Lower lobe of right lung (tissue), 2 donors: ENCODE measurements at regions not wholly inside any gene's neighbourhood (a gene's known extent, or its start where the extent isn't known, plus 50 kb on each side); places are given as distances from the start of the nearest gene placed in this dataset.

Experiments used
- ATAC-seq, 2 donors: fragments of 200-7000 bp; cut with Tn5 transposase; one replicate each; pipeline ENCODE4 v1.9.1; 2020 to 2022; ENCODE audit warnings: mild to moderate bottlenecking in 2 of 2, moderate library complexity in 2 of 2
- DNase-seq: peaks from one replicate; pipeline ENCODE4 v3.0.0-alpha.2; 2020
- H3K27ac ChIP-seq: fragments of 200-600 bp; one replicate; pipeline ENCODE4 v1.8.0; 2022
- H3K27me3 ChIP-seq: fragments of 200-600 bp; one replicate; pipeline ENCODE4 v1.8.0; 2022; ENCODE audit warnings: low read depth
- H3K36me3 ChIP-seq: fragments of 200-600 bp; one replicate; pipeline ENCODE4 v1.8.0; 2022; ENCODE audit warnings: mild to moderate bottlenecking
- H3K4me1 ChIP-seq: fragments of 200-600 bp; one replicate; pipeline ENCODE4 v1.8.0; 2022
- H3K4me3 ChIP-seq: fragments of 200-600 bp; one replicate; pipeline ENCODE4 v1.8.0; 2022; ENCODE audit warnings: mild to moderate bottlenecking
- H3K9me3 ChIP-seq: fragments of 200-600 bp; one replicate; pipeline ENCODE4 v1.8.0; 2022
- intact Hi-C: fragments of 100-400 bp; cut with DNase I; formaldehyde crosslinking; loops from one replicate; pipeline ENCODE4 v1.11.0; 2022
- TF ChIP-seq, protein P1 (sequence below): fragments of 200-600 bp; IDR thresholded peaks from one replicate; pipeline ENCODE4 v1.8.0; 2022; ENCODE audit warnings: antibody characterized with exemption, mild to moderate bottlenecking
- donor health status: DM: no; HTN: yes; CAD: no; lungs with severe emphysema.

DNA sequence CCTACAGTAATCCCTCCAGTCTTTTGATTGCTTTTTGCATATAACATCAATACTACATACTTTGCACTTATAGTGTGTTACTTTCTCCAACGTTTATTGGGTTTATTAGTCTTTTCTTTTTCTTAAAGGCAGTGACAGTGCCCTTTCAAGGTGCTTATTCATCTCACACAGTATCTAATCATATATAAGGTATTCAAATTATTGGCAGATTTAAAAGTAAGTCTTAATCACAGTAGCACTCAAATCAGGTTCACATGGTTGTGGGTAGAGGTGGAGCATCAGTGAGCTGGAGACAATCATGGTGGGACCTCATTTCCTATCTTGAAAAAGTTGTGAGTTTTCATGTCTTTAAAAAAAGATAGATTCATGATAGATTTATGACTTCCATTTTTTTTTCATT lies 706.2 kb downstream of the GALC start:
- no peak overlapping the region for H3K27ac ChIP-seq
- H3K27me3 ChIP-seq: no peaks in the 10 kb centered on the region
- no peaks in the 10 kb centered on the region for H3K36me3 ChIP-seq
- H3K9me3 ChIP-seq: no peaks in the 10 kb centered on the region
- H3K4me1 ChIP-seq: no peaks in the 10 kb centered on the region
- H3K4me3 ChIP-seq: no peak overlapping the region
- TF ChIP-seq, protein P1, sequence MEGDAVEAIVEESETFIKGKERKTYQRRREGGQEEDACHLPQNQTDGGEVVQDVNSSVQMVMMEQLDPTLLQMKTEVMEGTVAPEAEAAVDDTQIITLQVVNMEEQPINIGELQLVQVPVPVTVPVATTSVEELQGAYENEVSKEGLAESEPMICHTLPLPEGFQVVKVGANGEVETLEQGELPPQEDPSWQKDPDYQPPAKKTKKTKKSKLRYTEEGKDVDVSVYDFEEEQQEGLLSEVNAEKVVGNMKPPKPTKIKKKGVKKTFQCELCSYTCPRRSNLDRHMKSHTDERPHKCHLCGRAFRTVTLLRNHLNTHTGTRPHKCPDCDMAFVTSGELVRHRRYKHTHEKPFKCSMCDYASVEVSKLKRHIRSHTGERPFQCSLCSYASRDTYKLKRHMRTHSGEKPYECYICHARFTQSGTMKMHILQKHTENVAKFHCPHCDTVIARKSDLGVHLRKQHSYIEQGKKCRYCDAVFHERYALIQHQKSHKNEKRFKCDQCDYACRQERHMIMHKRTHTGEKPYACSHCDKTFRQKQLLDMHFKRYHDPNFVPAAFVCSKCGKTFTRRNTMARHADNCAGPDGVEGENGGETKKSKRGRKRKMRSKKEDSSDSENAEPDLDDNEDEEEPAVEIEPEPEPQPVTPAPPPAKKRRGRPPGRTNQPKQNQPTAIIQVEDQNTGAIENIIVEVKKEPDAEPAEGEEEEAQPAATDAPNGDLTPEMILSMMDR: no peak
- DNase-seq (no peak), ATAC-seq (no peak)
- intact Hi-C loops: no loop called here

DNA sequence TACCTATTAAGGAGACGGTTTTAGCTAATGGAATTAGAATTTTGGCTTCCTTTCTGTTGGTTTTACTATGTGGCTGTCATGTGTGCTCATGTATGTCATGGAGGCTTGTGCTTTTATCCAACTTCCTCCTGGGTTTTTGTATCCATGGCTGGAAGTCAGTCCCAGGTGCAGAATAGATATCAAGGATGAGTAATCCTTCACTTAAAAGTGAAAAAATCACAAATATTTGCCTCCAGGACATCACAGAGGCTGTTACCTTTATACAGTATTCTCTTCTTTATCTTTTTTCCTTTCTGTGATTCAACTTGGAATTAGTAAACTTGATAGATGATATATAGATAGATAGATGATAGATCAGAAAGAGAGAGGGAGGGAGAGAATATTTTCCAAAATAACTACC lies 706.8 kb downstream of the GALC start:
- no peaks in the 10 kb centered on the region for H3K27me3 ChIP-seq
- H3K36me3 ChIP-seq: no peaks in the 10 kb centered on the region
- intact Hi-C loops: no loop called here
- ATAC-seq (no peak), DNase-seq (no peak)
- H3K27ac ChIP-seq: no peak overlapping the region
- H3K4me1 ChIP-seq: no peaks in the 10 kb centered on the region
- H3K9me3 ChIP-seq: no peaks in the 10 kb centered on the region
- H3K4me3 ChIP-seq: no peak overlapping the region
- TF ChIP-seq, protein P1: no peak

DNA sequence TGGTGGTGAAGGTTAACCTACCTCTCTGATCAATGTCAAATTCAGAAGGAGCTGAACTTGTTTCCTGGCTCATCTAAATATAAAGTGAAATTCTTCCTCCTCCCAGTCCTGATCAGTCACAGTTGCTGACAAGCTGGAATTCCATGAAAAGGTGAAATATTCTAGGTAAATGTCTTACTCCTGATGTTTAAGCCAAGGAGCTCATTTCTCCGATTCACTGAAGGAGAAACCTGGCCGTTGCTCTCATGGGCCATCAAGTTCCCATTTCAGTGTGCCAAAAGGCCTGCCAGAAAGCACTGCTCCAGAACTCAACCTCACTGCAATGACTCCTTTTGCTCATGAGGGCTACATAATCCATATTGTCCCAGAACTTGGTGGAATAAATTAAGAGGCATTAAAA lies 707.5 kb downstream of the GALC start:
- no peaks in the 10 kb centered on the region for H3K9me3 ChIP-seq
- no peaks in the 10 kb centered on the region for H3K36me3 ChIP-seq
- no peaks in the 10 kb centered on the region for H3K4me1 ChIP-seq
- H3K27ac ChIP-seq: no peak overlapping the region
- no peak for ATAC-seq
- H3K27me3 ChIP-seq: no peaks in the 10 kb centered on the region
- TF ChIP-seq, protein P1: no peak
- H3K4me3 ChIP-seq: no peak overlapping the region
- DNase-seq: no peak
- intact Hi-C loops: no loop called here

DNA sequence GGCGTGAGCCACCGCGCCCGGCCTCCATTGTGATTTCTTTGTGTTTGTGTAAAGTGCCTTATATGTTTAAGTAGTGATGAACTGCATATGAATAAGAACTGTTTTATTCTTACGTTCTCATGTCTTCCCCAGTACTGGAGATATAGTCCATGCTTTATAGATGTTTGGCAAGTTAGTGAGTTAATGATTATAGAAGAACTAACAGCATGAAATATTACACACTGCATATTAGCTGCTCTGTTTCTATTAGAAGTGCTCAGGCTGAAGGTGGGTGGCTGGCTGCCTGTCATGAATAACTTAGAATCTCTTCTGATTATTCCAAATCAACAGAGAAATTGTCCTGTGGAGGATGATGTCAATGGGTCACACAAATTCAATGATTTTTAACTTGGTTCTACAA lies 709.4 kb downstream of the GALC start:
- H3K36me3 ChIP-seq: no peaks in the 10 kb centered on the region
- no peak overlapping the region for H3K4me3 ChIP-seq
- no peak for ATAC-seq
- no peak for DNase-seq
- intact Hi-C loops: no loop called here
- no peak overlapping the region for H3K27ac ChIP-seq
- no peaks in the 10 kb centered on the region for H3K4me1 ChIP-seq
- no peaks in the 10 kb centered on the region for H3K27me3 ChIP-seq
- TF ChIP-seq, protein P1: no peak
- H3K9me3 ChIP-seq: no peaks in the 10 kb centered on the region

DNA sequence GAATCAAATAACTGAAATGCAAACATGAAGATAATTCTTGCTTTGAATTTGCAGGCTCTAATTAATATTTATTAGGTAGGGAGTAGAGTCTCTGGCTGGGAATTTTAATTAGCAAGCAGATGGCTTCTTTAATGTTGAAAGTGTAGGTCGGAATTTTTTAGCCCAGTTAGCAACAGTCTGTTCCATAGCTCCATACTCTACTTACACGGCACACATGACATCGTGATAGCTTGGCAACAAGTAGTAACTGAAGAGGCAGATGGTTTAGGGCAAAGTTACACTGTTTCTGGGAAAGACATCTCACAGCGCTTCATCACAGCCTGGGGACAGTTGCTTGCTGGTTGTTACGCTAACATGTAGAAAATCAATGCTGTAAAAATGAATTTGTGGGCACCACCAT lies 710.7 kb downstream of the GALC start:
- ATAC-seq (no peak), DNase-seq (no peak)
- Histone ChIP-seq H3K9me3 (no peaks in the 10 kb centered on the region), H3K27ac (no peak overlapping the region), H3K27me3 (no peaks in the 10 kb centered on the region), H3K36me3 (no peaks in the 10 kb centered on the region), H3K4me3 (no peak overlapping the region), H3K4me1 (no peaks in the 10 kb centered on the region)
- intact Hi-C loops: no loop called here
- TF ChIP-seq, protein P1: no peak

DNA sequence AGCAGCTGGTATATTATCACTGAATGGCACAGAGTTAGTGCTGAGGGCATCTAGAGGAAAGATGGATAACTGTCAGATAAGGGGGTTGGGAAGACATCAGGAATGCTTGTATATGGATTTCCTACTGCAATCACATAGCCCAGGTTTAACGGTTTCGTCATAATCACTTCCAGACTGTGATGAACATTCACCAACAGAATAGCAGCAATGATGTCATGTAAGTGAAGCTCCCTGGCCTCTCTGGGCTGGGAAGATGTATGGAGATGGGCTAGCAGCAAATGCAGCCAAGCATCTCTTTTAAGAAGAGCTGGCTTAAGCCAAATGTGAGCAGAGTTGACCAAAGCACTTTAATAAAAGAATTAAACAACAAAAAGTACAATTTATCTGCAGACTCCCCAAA lies 714.6 kb downstream of the GALC start:
- H3K9me3 ChIP-seq: no peaks in the 10 kb centered on the region
- intact Hi-C loops: no loop called here
- H3K27me3 ChIP-seq: no peaks in the 10 kb centered on the region
- no peaks in the 10 kb centered on the region for H3K36me3 ChIP-seq
- no peak overlapping the region for H3K4me3 ChIP-seq
- H3K27ac ChIP-seq: no peak overlapping the region
- no peaks in the 10 kb centered on the region for H3K4me1 ChIP-seq
- TF ChIP-seq, protein P1: no peak
- DNase-seq: no peak
- no peak for ATAC-seq
